ENCODE measurements at regions not wholly inside any gene's neighbourhood (a gene's known extent, or its start where the extent isn't known, plus 50 kb on each side); places are given as distances from the start of the nearest gene placed in this dataset.
"Not testable (repeated sequence)": the region's sequence is repeated elsewhere in the genome, so short reads cannot be mapped to it uniquely, and the experiment has no call there.

- Histone ChIP-seq H3K27me3 (no peaks in the 10 kb centered on the region), H3K36me3 (no peaks in the 10 kb centered on the region), H3K4me3 (no peak overlapping the region), H3K9me3 (no peaks in the 10 kb centered on the region), H3K27ac (no peak overlapping the region), H3K4me1 (no peaks in the 10 kb centered on the region)
- no peak for DNase-seq
- FAIRE-seq, result no peak
- TF ChIP-seq CTCF (IDR thresholded peaks at IDR 0.05), result no peak
- ATAC-seq, result no peak
- intact Hi-C loops (cut with DNase I), result no loop called here
Observed at GRCh38 chr9:6109571-6109970, 94.1 kb upstream of the RANBP6 start.

GRCh38 chr9:6106711-6107339 is 91.4 kb upstream of the RANBP6 start:
- FAIRE-seq (no peak), DNase-seq (peak in 2 of 6 donors; percentile 3 to 15), ATAC-seq (peak; percentile 67 to 85 (median 83))
- TF ChIP-seq CTCF (IDR thresholded peaks at IDR 0.05), result no peak
- Histone ChIP-seq H3K4me1 (no peaks in the 10 kb centered on the region), H3K27me3 (no peaks in the 10 kb centered on the region), H3K4me3 (no peak overlapping the region), H3K36me3 (no peaks in the 10 kb centered on the region), H3K9me3 (no peaks in the 10 kb centered on the region), H3K27ac (no peak overlapping the region)
- 45 to 46% methylated on average over 2 of the region's 2 CpGs for WGBS, 2 donors
- intact Hi-C loops (cut with DNase I), result no loop called here

GRCh38 chr9:6105738-6106137 is 90.3 kb upstream of the RANBP6 start:
- no peaks in the 10 kb centered on the region for H3K36me3 ChIP-seq
- intact Hi-C loops (cut with DNase I), result no loop called here
- H3K27ac ChIP-seq, result no peak overlapping the region
- no peak for TF ChIP-seq CTCF (IDR thresholded peaks at IDR 0.05)
- H3K4me3 ChIP-seq, result no peak overlapping the region
- no peak for FAIRE-seq
- H3K27me3 ChIP-seq, result no peaks in the 10 kb centered on the region
- 78 to 89% methylated on average over 1 of the region's 1 CpG for WGBS, 2 donors
- no peak for ATAC-seq
- no peak for DNase-seq
- H3K4me1 ChIP-seq, result no peaks in the 10 kb centered on the region
- H3K9me3 ChIP-seq, result no peaks in the 10 kb centered on the region

- H3K4me1 ChIP-seq; H3K27me3 ChIP-seq; DNase-seq; ATAC-seq; H3K27ac ChIP-seq; H3K4me3 ChIP-seq; FAIRE-seq; H3K9me3 ChIP-seq; intact Hi-C loops (cut with DNase I); H3K36me3 ChIP-seq: not testable (repeated sequence)
- 78 to 79% methylated on average over 3 of the region's 3 CpGs for WGBS, 2 donors
Observed at GRCh38 chr9:6104406-6104805, 89.0 kb upstream of the RANBP6 start.

- FAIRE-seq; H3K27me3 ChIP-seq; DNase-seq; intact Hi-C loops (cut with DNase I); H3K4me1 ChIP-seq; H3K27ac ChIP-seq; H3K9me3 ChIP-seq; ATAC-seq; H3K36me3 ChIP-seq; H3K4me3 ChIP-seq: not testable (repeated sequence)
- 79 to 92% methylated on average over 3 of the region's 3 CpGs for WGBS, 2 donors
Observed at GRCh38 chr9:6103911-6104310, 88.5 kb upstream of the RANBP6 start.

- intact Hi-C loops (cut with DNase I); H3K36me3 ChIP-seq; H3K4me1 ChIP-seq; DNase-seq; H3K27ac ChIP-seq; H3K4me3 ChIP-seq; FAIRE-seq; ATAC-seq; H3K9me3 ChIP-seq; H3K27me3 ChIP-seq: not testable (repeated sequence)
- WGBS, 2 donors, result 90 to 97% methylated on average over 4 of the region's 4 CpGs
Observed at GRCh38 chr9:6102336-6102987, 87.0 kb upstream of the RANBP6 start.

- not testable (repeated sequence) for ATAC-seq
Observed at GRCh38 chr9:6101725-6102124, 86.3 kb upstream of the RANBP6 start.

GRCh38 chr9:6099346-6099745 is 83.9 kb upstream of the RANBP6 start:
- H3K27me3 ChIP-seq; intact Hi-C loops (cut with DNase I); ATAC-seq; H3K4me1 ChIP-seq; H3K36me3 ChIP-seq; H3K9me3 ChIP-seq; H3K27ac ChIP-seq; H3K4me3 ChIP-seq; FAIRE-seq; DNase-seq: not testable (repeated sequence)

More at GRCh38 chr9:6101725-6102124, 86.3 kb upstream of the RANBP6 start:
- H3K9me3 ChIP-seq; H3K27me3 ChIP-seq; H3K27ac ChIP-seq; DNase-seq; H3K36me3 ChIP-seq; intact Hi-C loops (cut with DNase I); FAIRE-seq; H3K4me3 ChIP-seq; H3K4me1 ChIP-seq: not testable (repeated sequence)
- WGBS, 2 donors, result 85 to 97% methylated on average over 1 of the region's 1 CpG

Measured in pancreas (tissue), 10 donors.